GM23338 (cell line): ENCODE measurements at regions not wholly inside any gene's neighbourhood (a gene's known extent, or its start where the extent isn't known, plus 50 kb on each side); places are given as distances from the start of the nearest gene placed in this dataset.

ENCODE experiments used
- CREB1 ChIP-seq: fragments of 250-450 bp; sonication (Bioruptor Pico); IDR thresholded peaks from 2 replicates; pipeline ENCODE4 v1.5.0; 2020; ENCODE audit warnings: low read depth, mild to moderate bottlenecking, moderate library complexity
- EZH2 ChIP-seq: fragments of 200-600 bp; sonication (generic); IDR thresholded peaks from one replicate; pipeline ENCODE4 v1.8.0; 2017; ENCODE audit warnings: antibody characterized with exemption, mild to moderate bottlenecking, low read depth; ENCODE audit not compliant: unreplicated experiment
- EZH2phosphoT487 ChIP-seq: fragments of 200-600 bp; sonication (generic); IDR thresholded peaks from one replicate; pipeline ENCODE4 v1.8.1; 2018; ENCODE audit warnings: antibody characterized with exemption; ENCODE audit not compliant: unreplicated experiment
- JUNB ChIP-seq: IDR thresholded peaks from one replicate; pipeline ENCODE4 v1.6.1; 2016; ENCODE audit warnings: antibody characterized with exemption; ENCODE audit not compliant: unreplicated experiment
- NANOG ChIP-seq: IDR thresholded peaks from 2 replicates; pipeline ENCODE4 v1.6.1; 2016; ENCODE audit warnings: antibody characterized with exemption, borderline replicate concordance
- POLR2AphosphoS5 ChIP-seq: IDR thresholded peaks from 2 replicates; pipeline ENCODE4 v1.6.1; 2016; ENCODE audit warnings: antibody characterized with exemption, low read depth
- STAT1 ChIP-seq: IDR thresholded peaks from one replicate; pipeline ENCODE4 v1.6.1; 2016; ENCODE audit warnings: antibody characterized with exemption; ENCODE audit not compliant: unreplicated experiment
- ZNF114 ChIP-seq: fragments of 250-450 bp; sonication (Bioruptor Pico); IDR thresholded peaks from 2 replicates; pipeline ENCODE4 v1.5.0; 2020; ENCODE audit warnings: mild to moderate bottlenecking, moderate library complexity
- ZNF331 ChIP-seq: fragments of 250-450 bp; sonication (Bioruptor Pico); IDR thresholded peaks from 2 replicates; pipeline ENCODE4 v1.5.0; 2020; ENCODE audit warnings: low read depth, mild to moderate bottlenecking, moderate library complexity
- TF ChIP-seq, protein P1 (sequence below), 2 experiments: fragments of 200-600 bp in 1 of 2; sonication (generic) in 1 of 2; conservative IDR thresholded peaks; 2 replicates each; pipeline versions ENCODE4 v1.5.1 to v1.6.1; 2016 to 2017; ENCODE audit warnings: antibody characterized with exemption in 2 of 2, low read depth in 2 of 2, mild to moderate bottlenecking in 2 of 2, moderate library complexity in 1 of 2
- TF ChIP-seq, protein P2 (sequence below): IDR thresholded peaks from one replicate; pipeline ENCODE4 v1.6.1; 2018; ENCODE audit warnings: antibody characterized with exemption; ENCODE audit not compliant: unreplicated experiment
- TF ChIP-seq, protein P3 (sequence below): IDR thresholded peaks from 2 replicates; pipeline ENCODE4 v1.6.1; 2016; ENCODE audit warnings: antibody characterized with exemption

DNA sequence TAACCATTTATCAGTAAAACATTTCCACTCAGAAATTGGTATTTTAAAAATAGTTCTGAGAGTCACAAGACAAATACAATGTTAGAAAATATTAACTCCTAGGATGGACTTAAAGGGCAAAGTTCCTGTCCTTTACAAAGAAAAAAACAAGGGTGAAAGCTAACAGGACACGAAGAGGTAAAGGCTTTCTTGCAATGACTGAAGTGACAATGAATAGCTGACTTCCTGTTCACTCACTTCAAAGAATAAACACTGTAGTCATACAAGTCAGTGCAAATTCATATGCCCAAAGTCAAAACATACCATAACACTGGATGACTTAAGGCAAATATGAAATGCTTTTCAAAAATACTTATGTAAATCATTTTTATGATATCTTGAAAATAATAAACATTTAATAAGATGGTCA is 1389.8 kb upstream of the ALCAM start:
- TF ChIP-seq, protein P1, sequence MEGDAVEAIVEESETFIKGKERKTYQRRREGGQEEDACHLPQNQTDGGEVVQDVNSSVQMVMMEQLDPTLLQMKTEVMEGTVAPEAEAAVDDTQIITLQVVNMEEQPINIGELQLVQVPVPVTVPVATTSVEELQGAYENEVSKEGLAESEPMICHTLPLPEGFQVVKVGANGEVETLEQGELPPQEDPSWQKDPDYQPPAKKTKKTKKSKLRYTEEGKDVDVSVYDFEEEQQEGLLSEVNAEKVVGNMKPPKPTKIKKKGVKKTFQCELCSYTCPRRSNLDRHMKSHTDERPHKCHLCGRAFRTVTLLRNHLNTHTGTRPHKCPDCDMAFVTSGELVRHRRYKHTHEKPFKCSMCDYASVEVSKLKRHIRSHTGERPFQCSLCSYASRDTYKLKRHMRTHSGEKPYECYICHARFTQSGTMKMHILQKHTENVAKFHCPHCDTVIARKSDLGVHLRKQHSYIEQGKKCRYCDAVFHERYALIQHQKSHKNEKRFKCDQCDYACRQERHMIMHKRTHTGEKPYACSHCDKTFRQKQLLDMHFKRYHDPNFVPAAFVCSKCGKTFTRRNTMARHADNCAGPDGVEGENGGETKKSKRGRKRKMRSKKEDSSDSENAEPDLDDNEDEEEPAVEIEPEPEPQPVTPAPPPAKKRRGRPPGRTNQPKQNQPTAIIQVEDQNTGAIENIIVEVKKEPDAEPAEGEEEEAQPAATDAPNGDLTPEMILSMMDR (conservative IDR thresholded peaks at IDR 0.05; ENCODE audit: low read depth in 2 of 2): no peak
- no peak for TF ChIP-seq EZH2
- TF ChIP-seq, protein P2, sequence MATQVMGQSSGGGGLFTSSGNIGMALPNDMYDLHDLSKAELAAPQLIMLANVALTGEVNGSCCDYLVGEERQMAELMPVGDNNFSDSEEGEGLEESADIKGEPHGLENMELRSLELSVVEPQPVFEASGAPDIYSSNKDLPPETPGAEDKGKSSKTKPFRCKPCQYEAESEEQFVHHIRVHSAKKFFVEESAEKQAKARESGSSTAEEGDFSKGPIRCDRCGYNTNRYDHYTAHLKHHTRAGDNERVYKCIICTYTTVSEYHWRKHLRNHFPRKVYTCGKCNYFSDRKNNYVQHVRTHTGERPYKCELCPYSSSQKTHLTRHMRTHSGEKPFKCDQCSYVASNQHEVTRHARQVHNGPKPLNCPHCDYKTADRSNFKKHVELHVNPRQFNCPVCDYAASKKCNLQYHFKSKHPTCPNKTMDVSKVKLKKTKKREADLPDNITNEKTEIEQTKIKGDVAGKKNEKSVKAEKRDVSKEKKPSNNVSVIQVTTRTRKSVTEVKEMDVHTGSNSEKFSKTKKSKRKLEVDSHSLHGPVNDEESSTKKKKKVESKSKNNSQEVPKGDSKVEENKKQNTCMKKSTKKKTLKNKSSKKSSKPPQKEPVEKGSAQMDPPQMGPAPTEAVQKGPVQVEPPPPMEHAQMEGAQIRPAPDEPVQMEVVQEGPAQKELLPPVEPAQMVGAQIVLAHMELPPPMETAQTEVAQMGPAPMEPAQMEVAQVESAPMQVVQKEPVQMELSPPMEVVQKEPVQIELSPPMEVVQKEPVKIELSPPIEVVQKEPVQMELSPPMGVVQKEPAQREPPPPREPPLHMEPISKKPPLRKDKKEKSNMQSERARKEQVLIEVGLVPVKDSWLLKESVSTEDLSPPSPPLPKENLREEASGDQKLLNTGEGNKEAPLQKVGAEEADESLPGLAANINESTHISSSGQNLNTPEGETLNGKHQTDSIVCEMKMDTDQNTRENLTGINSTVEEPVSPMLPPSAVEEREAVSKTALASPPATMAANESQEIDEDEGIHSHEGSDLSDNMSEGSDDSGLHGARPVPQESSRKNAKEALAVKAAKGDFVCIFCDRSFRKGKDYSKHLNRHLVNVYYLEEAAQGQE: no peak
- no peak for TF ChIP-seq POLR2AphosphoS5
- TF ChIP-seq EZH2phosphoT487: no peak
- TF ChIP-seq CREB1 (CRISPR knock-in tag): no peak
- TF ChIP-seq STAT1: no peak
- no peak for TF ChIP-seq NANOG
- TF ChIP-seq ZNF114 (CRISPR knock-in tag): no peak
- TF ChIP-seq JUNB: no peak
- TF ChIP-seq, protein P3, sequence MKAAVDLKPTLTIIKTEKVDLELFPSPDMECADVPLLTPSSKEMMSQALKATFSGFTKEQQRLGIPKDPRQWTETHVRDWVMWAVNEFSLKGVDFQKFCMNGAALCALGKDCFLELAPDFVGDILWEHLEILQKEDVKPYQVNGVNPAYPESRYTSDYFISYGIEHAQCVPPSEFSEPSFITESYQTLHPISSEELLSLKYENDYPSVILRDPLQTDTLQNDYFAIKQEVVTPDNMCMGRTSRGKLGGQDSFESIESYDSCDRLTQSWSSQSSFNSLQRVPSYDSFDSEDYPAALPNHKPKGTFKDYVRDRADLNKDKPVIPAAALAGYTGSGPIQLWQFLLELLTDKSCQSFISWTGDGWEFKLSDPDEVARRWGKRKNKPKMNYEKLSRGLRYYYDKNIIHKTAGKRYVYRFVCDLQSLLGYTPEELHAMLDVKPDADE: no peak
- no peak for TF ChIP-seq ZNF331 (CRISPR knock-in tag)
